ENCODE measurements at regions not wholly inside any gene's neighbourhood (a gene's known extent, or its start where the extent isn't known, plus 50 kb on each side); places are given as distances from the start of the nearest gene placed in this dataset.

DNA sequence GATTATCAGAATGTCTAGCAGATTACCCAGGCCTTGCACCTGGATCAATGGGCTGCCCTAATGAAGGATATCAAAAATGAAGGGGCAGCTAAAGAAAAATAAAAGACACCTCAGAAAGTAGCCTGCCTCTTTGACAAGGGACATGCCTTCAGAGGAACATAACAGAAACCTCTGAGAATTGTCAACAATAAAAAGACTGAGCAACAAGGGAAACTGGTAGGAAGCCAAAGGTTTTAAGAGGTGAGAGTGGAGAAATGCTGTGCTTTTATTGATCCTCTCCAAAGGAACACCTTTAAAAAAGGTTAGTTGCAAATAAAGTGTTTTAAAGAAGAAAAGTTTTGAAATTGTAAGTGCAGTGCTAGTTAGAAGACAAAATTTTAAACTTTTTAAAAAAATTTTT lies 187.8 kb upstream of the TTC14 start:
- Histone ChIP-seq H3K4me1 (no peaks in the 10 kb centered on the region), H3K9me3 (no peaks in the 10 kb centered on the region), H3K4me3 (no peak overlapping the region), H3K27me3 (no peaks in the 10 kb centered on the region), H3K36me3 (no peaks in the 10 kb centered on the region), H3K27ac (no peak overlapping the region)
- intact Hi-C loops (cut with DNase I; ENCODE audit: low total_unique reads), result no loop called here
- TF ChIP-seq, protein P1, sequence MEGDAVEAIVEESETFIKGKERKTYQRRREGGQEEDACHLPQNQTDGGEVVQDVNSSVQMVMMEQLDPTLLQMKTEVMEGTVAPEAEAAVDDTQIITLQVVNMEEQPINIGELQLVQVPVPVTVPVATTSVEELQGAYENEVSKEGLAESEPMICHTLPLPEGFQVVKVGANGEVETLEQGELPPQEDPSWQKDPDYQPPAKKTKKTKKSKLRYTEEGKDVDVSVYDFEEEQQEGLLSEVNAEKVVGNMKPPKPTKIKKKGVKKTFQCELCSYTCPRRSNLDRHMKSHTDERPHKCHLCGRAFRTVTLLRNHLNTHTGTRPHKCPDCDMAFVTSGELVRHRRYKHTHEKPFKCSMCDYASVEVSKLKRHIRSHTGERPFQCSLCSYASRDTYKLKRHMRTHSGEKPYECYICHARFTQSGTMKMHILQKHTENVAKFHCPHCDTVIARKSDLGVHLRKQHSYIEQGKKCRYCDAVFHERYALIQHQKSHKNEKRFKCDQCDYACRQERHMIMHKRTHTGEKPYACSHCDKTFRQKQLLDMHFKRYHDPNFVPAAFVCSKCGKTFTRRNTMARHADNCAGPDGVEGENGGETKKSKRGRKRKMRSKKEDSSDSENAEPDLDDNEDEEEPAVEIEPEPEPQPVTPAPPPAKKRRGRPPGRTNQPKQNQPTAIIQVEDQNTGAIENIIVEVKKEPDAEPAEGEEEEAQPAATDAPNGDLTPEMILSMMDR (IDR thresholded peaks at IDR 0.05), result no peak
- TF ChIP-seq POLR2A (IDR thresholded peaks at IDR 0.05) (no peak), POLR2AphosphoS5 (IDR thresholded peaks at IDR 0.05) (no peak)
- no peak for DNase-seq (ENCODE audit: low spot score in 2 of 2)

DNA sequence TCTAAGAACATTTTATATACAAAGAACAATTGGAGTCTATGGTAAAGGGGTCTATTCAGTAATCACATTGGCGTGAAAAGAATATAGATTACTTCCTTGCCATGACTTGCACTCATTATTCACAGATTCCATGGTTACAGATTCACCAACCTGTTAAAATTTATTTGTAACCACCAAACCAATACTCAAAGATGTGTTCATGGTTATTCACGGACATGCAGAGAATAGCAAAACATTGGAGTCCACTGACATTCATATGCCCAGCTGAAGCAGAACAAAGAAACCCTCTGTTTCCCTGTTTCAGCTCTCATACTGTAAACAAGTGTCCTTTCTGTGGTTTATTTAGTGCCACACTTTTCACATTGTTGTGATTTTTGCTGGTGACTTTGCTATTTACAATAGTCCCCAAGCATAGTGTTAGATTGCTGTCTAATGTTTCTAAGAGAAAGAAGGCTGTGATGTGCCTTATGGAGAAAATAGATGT lies 185.8 kb upstream of the TTC14 start:
- intact Hi-C loops (cut with DNase I; ENCODE audit: low total_unique reads), result no loop called here
- Histone ChIP-seq H3K27ac (no peak overlapping the region), H3K4me1 (no peaks in the 10 kb centered on the region), H3K27me3 (no peaks in the 10 kb centered on the region), H3K36me3 (no peaks in the 10 kb centered on the region), H3K4me3 (no peak overlapping the region), H3K9me3 (no peaks in the 10 kb centered on the region)
- TF ChIP-seq POLR2A (IDR thresholded peaks at IDR 0.05) (no peak), POLR2AphosphoS5 (IDR thresholded peaks at IDR 0.05) (no peak)
- TF ChIP-seq, protein P1 (IDR thresholded peaks at IDR 0.05), result no peak
- no peak for DNase-seq (ENCODE audit: low spot score in 2 of 2)

GRCh38 chr3:180417241-180417640 lies 184.7 kb upstream of the TTC14 start:
- DNase-seq (ENCODE audit: low spot score in 2 of 2), result no peak
- intact Hi-C loops (cut with DNase I; ENCODE audit: low total_unique reads), result no loop called here
- Histone ChIP-seq H3K27me3 (no peaks in the 10 kb centered on the region), H3K4me1 (no peaks in the 10 kb centered on the region), H3K36me3 (no peaks in the 10 kb centered on the region), H3K27ac (no peak overlapping the region), H3K9me3 (no peaks in the 10 kb centered on the region), H3K4me3 (no peak overlapping the region)
- TF ChIP-seq, protein P1 (IDR thresholded peaks at IDR 0.05), result no peak
- TF ChIP-seq POLR2A (IDR thresholded peaks at IDR 0.05) (no peak), POLR2AphosphoS5 (IDR thresholded peaks at IDR 0.05) (no peak)

- no peaks in the 10 kb centered on the region for H3K27me3 ChIP-seq
- H3K9me3 ChIP-seq, result no peaks in the 10 kb centered on the region
- H3K4me3 ChIP-seq, result no peak overlapping the region
- no peak overlapping the region for H3K27ac ChIP-seq
- DNase-seq (ENCODE audit: low spot score in 2 of 2), result no peak
- no peaks in the 10 kb centered on the region for H3K4me1 ChIP-seq
- intact Hi-C loops (cut with DNase I; ENCODE audit: low total_unique reads), result no loop called here
- TF ChIP-seq, protein P1 (IDR thresholded peaks at IDR 0.05), result no peak
- TF ChIP-seq POLR2AphosphoS5 (IDR thresholded peaks at IDR 0.05) (no peak), POLR2A (IDR thresholded peaks at IDR 0.05) (no peak)
- H3K36me3 ChIP-seq, result no peaks in the 10 kb centered on the region
Observed at GRCh38 chr3:180420016-180420415, 181.9 kb upstream of the TTC14 start.

- intact Hi-C loops (cut with DNase I; ENCODE audit: low total_unique reads), result no loop called here
- TF ChIP-seq, protein P1 (IDR thresholded peaks at IDR 0.05), result no peak
- TF ChIP-seq POLR2AphosphoS5 (IDR thresholded peaks at IDR 0.05) (no peak), POLR2A (IDR thresholded peaks at IDR 0.05) (no peak)
Observed at GRCh38 chr3:180420804-180421203, 181.2 kb upstream of the TTC14 start.

More at GRCh38 chr3:180420804-180421203, 181.2 kb upstream of the TTC14 start:
- Histone ChIP-seq H3K4me3 (no peak overlapping the region), H3K36me3 (no peaks in the 10 kb centered on the region), H3K9me3 (no peaks in the 10 kb centered on the region), H3K4me1 (no peaks in the 10 kb centered on the region), H3K27ac (no peak overlapping the region), H3K27me3 (no peaks in the 10 kb centered on the region)
- no peak for DNase-seq (ENCODE audit: low spot score in 2 of 2)
